PC-9 (cell line): ENCODE measurements at regions not wholly inside any gene's neighbourhood (a gene's known extent, or its start where the extent isn't known, plus 50 kb on each side); places are given as distances from the start of the nearest gene placed in this dataset.

Source experiments
- BruUV-seq: library from RNA; stranded (reverse); fragments of 400-500 nt; replicated peaks from 2 replicates; lab custom pipeline; 2021; lab: Mats Ljungman, UMichigan
- CTCF ChIA-PET: fragments of 300-600 bp; sonication (Branson Sonifier 250); formaldehyde crosslinking; loops from one replicate; lab custom pipeline; 2022; ENCODE audit warnings: antibody characterized with exemption; lab: Charles Lee
- POLR2A ChIA-PET: fragments of 300-600 bp; sonication (Branson Sonifier 250); formaldehyde crosslinking; loops from one replicate; lab custom pipeline; 2022; ENCODE audit warnings: antibody characterized with exemption; ENCODE audit not compliant: unreplicated experiment; lab: Charles Lee
- DNase-seq, 2 experiments: peaks; one replicate each; pipeline versions ENCODE4 v3.0.0 to v3.0.0-alpha.2; 2015 to 2022; ENCODE audit warnings: mixed read lengths in 1 of 2
- H2AFZ ChIP-seq: fragments of 200-600 bp; sonication (generic); 2 replicates; pipeline ENCODE4 v1.8.1; 2017; ENCODE audit warnings: antibody characterized with exemption
- H3F3A ChIP-seq: fragments of 200-600 bp; sonication (generic); 2 replicates; pipeline ENCODE4 v1.8.1; 2017; ENCODE audit warnings: antibody characterized with exemption, mild to moderate bottlenecking, low read depth; ENCODE audit not compliant: insufficient read depth
- H3K27ac ChIP-seq: fragments of 200-600 bp; sonication (generic); 2 replicates; pipeline ENCODE4 v1.6.1; 2016; ENCODE audit warnings: mixed run types
- H3K27me3 ChIP-seq: fragments of 200-600 bp; sonication (generic); 2 replicates; pipeline ENCODE4 v1.6.1; 2016; ENCODE audit warnings: low read depth, mixed run types; ENCODE audit not compliant: insufficient read depth
- H3K36me3 ChIP-seq: fragments of 200-600 bp; sonication (generic); 2 replicates; pipeline ENCODE4 v1.6.1; 2016; ENCODE audit warnings: low read depth, mixed run types
- H3K4me1 ChIP-seq: fragments of 200-600 bp; sonication (generic); replicated peaks from 2 replicates; pipeline ENCODE4 v1.6.1; 2016; ENCODE audit warnings: mixed run types; ENCODE audit not compliant: insufficient read depth
- H3K4me2 ChIP-seq: fragments of 200-600 bp; sonication (generic); 2 replicates; pipeline ENCODE4 v1.6.1; 2017; ENCODE audit warnings: mixed run types
- H3K4me3 ChIP-seq: fragments of 200-600 bp; sonication (generic); 2 replicates; pipeline ENCODE4 v1.6.1; 2016; ENCODE audit warnings: mixed run types
- H3K79me2 ChIP-seq: fragments of 200-600 bp; sonication (generic); 2 replicates; pipeline ENCODE4 v1.6.1; 2017; ENCODE audit warnings: low read depth, mixed run types
- H3K9me2 ChIP-seq: fragments of 200-600 bp; sonication (generic); 2 replicates; pipeline ENCODE4 v1.8.1; 2017; ENCODE audit warnings: mild to moderate bottlenecking; ENCODE audit not compliant: insufficient read depth
- H3K9me3 ChIP-seq: fragments of 200-600 bp; sonication (generic); 2 replicates; pipeline ENCODE4 v1.8.1; 2016; ENCODE audit warnings: low read depth; ENCODE audit not compliant: insufficient read depth
- H4K20me1 ChIP-seq: fragments of 200-600 bp; sonication (generic); 2 replicates; pipeline ENCODE4 v1.8.1; 2017; ENCODE audit not compliant: insufficient read depth
- EZH2 ChIP-seq: fragments of 200-600 bp; sonication (generic); IDR thresholded peaks from 2 replicates; pipeline ENCODE4 v1.8.0; 2017; ENCODE audit warnings: antibody characterized with exemption, low read depth
- intact Hi-C: fragments of 100-400 bp; cut with micrococcal nuclease; formaldehyde crosslinking; loops from one replicate; pipeline ENCODE4 v1.10.0; 2022; ENCODE audit not compliant: unreplicated experiment
- TF ChIP-seq, protein P1 (sequence below): fragments of 200-600 bp; sonication (generic); conservative IDR thresholded peaks from 2 replicates; pipeline ENCODE4 v1.6.1; 2017; ENCODE audit warnings: mixed run types, antibody characterized with exemption, mild to moderate bottlenecking, moderate library complexity

- BruUV-seq = no TSS peak
- H3K36me3 ChIP-seq = no peaks in the 10 kb centered on the region
- ChIA-PET CTCF (interaction anchor here (0.6 kb wide), 1 partner anchor 208 kb away, joined by 5 read pairs; no protein-coding TSS in a partner anchor), POLR2A (no interaction called here)
- no peak overlapping the region for H3K27ac ChIP-seq
- TF ChIP-seq, protein P1, sequence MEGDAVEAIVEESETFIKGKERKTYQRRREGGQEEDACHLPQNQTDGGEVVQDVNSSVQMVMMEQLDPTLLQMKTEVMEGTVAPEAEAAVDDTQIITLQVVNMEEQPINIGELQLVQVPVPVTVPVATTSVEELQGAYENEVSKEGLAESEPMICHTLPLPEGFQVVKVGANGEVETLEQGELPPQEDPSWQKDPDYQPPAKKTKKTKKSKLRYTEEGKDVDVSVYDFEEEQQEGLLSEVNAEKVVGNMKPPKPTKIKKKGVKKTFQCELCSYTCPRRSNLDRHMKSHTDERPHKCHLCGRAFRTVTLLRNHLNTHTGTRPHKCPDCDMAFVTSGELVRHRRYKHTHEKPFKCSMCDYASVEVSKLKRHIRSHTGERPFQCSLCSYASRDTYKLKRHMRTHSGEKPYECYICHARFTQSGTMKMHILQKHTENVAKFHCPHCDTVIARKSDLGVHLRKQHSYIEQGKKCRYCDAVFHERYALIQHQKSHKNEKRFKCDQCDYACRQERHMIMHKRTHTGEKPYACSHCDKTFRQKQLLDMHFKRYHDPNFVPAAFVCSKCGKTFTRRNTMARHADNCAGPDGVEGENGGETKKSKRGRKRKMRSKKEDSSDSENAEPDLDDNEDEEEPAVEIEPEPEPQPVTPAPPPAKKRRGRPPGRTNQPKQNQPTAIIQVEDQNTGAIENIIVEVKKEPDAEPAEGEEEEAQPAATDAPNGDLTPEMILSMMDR = no peak
- TF ChIP-seq EZH2 = no peak
- no peak overlapping the region for H3K4me3 ChIP-seq
- no peaks in the 10 kb centered on the region for H3K9me2 ChIP-seq
- H3K4me1 ChIP-seq = no peaks in the 10 kb centered on the region
- no peaks in the 10 kb centered on the region for H3K9me3 ChIP-seq
- intact Hi-C loops = no loop called here
- no peaks in the 10 kb centered on the region for H3F3A ChIP-seq
- no peaks in the 10 kb centered on the region for H3K27me3 ChIP-seq
- DNase-seq = no peak
- no peaks in the 10 kb centered on the region for H3K79me2 ChIP-seq
- no peaks in the 10 kb centered on the region for H4K20me1 ChIP-seq
- no peak overlapping the region for H2AFZ ChIP-seq
- H3K4me2 ChIP-seq = no peak overlapping the region
Measured at GRCh38 chr6:4565301-4566250, 210.6 kb upstream of the CDYL start.

- H2AFZ ChIP-seq = no peak overlapping the region
- no peak overlapping the region for H3K27ac ChIP-seq
- no peak overlapping the region for H3K4me2 ChIP-seq
- no peaks in the 10 kb centered on the region for H3K27me3 ChIP-seq
- BruUV-seq = no TSS peak
- H3K79me2 ChIP-seq = no peaks in the 10 kb centered on the region
- CTCF ChIA-PET = interaction anchor here (0.6 kb wide), 1 partner anchor 24 kb away, joined by 4 read pairs; no protein-coding TSS in a partner anchor
- no peak for DNase-seq
- H4K20me1 ChIP-seq = no peaks in the 10 kb centered on the region
- no peaks in the 10 kb centered on the region for H3F3A ChIP-seq
- no peaks in the 10 kb centered on the region for H3K9me3 ChIP-seq
- intact Hi-C loops = no loop called here
- no peaks in the 10 kb centered on the region for H3K36me3 ChIP-seq
- TF ChIP-seq, protein P1 = no peak
- TF ChIP-seq EZH2 = no peak
- H3K4me3 ChIP-seq = no peak overlapping the region
- H3K9me2 ChIP-seq = no peaks in the 10 kb centered on the region
- no peaks in the 10 kb centered on the region for H3K4me1 ChIP-seq
- POLR2A ChIA-PET = no interaction called here
Measured at GRCh38 chr6:4564801-4565271, 211.4 kb upstream of the CDYL start.

GRCh38 chr6:4563877-4564276 is 212.3 kb upstream of the CDYL start:
- Histone ChIP-seq H3K27ac (no peak overlapping the region), H3K27me3 (no peaks in the 10 kb centered on the region), H3K4me2 (no peak overlapping the region), H3K9me3 (no peaks in the 10 kb centered on the region), H3K36me3 (no peaks in the 10 kb centered on the region), H4K20me1 (no peaks in the 10 kb centered on the region), H3K4me3 (no peak overlapping the region), H2AFZ (no peak overlapping the region), H3K79me2 (no peaks in the 10 kb centered on the region), H3F3A (no peaks in the 10 kb centered on the region), H3K9me2 (no peaks in the 10 kb centered on the region), H3K4me1 (no peaks in the 10 kb centered on the region)
- intact Hi-C loops = no loop called here
- no TSS peak for BruUV-seq
- no peak for DNase-seq
- TF ChIP-seq, protein P1 = no peak
- no peak for TF ChIP-seq EZH2
- POLR2A ChIA-PET = no interaction called here
- CTCF ChIA-PET = no interaction called here
